ENCODE measurements at regions not wholly inside any gene's neighbourhood (a gene's known extent, or its start where the extent isn't known, plus 50 kb on each side); places are given as distances from the start of the nearest gene placed in this dataset.

DNA sequence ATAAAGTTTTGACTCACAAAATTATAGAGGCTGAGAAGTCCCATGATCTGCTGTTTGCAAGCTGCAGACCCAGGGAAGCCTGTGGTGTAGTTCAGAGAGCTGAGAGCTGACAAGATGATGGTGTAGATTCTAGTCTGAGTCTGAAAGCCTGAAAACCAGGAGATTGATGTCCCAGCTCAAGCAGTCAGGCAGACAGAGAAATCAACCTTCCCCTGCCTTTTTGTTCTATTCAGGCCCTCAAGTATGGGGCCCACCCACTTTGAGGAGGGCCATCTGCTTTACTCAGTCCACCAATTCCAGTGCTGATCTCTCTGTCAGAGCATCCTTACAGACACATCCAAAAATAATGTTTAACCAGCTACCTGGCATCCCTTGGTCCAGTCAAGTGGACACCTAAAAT is 479.6 kb downstream of the STK39 start:
- TF ChIP-seq, protein P1, sequence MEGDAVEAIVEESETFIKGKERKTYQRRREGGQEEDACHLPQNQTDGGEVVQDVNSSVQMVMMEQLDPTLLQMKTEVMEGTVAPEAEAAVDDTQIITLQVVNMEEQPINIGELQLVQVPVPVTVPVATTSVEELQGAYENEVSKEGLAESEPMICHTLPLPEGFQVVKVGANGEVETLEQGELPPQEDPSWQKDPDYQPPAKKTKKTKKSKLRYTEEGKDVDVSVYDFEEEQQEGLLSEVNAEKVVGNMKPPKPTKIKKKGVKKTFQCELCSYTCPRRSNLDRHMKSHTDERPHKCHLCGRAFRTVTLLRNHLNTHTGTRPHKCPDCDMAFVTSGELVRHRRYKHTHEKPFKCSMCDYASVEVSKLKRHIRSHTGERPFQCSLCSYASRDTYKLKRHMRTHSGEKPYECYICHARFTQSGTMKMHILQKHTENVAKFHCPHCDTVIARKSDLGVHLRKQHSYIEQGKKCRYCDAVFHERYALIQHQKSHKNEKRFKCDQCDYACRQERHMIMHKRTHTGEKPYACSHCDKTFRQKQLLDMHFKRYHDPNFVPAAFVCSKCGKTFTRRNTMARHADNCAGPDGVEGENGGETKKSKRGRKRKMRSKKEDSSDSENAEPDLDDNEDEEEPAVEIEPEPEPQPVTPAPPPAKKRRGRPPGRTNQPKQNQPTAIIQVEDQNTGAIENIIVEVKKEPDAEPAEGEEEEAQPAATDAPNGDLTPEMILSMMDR (conservative IDR thresholded peaks at IDR 0.05; ENCODE audit: low read length), result no peak
- no peak for DNase-seq (ENCODE audit: low read depth)
- H3K4me3 ChIP-seq (ENCODE audit: low read length), result no peak overlapping the region

DNA sequence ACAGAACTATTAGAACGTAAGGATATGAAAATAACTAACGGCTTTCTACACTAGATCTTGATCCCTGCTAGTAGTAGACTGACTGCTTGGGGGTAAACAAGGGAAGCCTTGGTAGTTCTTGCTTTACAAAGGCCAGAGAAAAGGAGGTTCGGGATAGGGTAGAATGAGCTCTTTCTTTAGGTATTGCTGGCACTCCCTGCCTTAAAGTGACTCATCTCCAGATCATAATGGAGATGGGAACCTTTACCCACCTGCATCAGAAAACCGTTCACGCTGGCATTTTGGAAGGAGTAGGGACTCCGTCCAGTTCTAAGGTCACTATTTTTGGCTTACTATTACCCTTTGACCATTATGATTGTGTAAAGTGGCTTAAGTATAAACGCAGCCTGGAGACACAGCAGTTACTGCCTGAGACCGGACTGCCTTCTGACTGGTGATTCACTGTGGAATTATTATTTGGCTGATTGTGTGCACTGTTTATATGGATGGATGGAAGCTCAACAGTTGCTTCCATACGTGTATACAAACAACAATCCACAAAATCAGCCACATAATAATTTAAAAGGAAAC is 482.5 kb downstream of the STK39 start:
- TF ChIP-seq, protein P1 (conservative IDR thresholded peaks at IDR 0.05; ENCODE audit: low read length), result no peak
- H3K4me3 ChIP-seq (ENCODE audit: low read length), result no peak overlapping the region
- no peak for DNase-seq (ENCODE audit: low read depth)

DNA sequence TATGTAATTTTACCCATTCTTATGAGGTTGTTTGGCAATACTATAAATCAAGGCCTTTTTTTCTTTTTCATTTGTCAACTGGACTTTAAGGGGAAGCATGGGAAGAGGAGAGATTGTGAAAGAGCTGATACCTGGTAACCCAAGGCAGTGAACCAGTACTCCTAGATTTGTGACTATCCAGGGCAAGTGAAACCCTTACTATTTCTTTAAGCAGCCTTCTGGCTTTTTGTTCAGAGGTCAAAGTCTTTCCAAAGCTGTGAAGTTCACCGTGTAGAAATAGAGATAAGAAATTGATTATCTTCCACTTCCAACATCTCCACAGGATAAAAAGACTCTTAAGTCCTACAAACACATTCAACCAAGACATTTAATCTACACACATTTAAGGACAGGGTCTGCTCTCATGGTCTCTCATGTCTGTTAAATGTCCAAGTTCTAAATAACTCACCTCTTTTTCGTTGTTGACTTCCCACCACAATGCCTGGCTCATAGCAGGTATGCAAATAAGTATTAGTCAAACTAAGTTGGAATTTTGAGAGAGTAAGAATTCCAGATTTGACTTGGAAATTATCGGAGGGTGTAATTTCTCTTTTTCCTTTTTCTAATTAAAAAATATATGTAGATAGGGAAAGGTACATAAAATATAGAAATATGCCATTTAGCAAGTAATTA is 485.8 kb downstream of the STK39 start:
- no peak for DNase-seq (ENCODE audit: low read depth)
- TF ChIP-seq, protein P1 (conservative IDR thresholded peaks at IDR 0.05; ENCODE audit: low read length), result no peak
- H3K4me3 ChIP-seq (ENCODE audit: low read length), result no peak overlapping the region

DNA sequence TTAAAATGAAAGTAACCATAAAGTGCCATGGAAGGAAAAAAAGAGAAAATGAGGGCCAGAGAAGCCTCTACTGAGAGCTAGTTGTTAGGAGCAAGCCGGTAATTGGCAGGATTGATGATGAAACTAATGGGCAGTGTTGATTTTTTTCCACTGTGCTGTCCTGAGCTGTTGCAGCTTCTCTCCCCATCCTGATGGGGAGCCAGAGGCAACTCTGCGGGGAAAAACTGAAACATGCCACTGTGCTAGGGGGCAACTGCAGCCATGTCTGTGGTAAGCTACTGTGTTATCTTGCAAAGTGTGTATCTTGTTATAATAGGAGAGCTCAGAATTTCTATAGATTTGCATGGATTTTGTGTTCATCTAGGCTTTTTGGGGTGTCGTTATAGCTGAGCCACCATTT is 487.9 kb downstream of the STK39 start:
- TF ChIP-seq, protein P1 (conservative IDR thresholded peaks at IDR 0.05; ENCODE audit: low read length), result no peak
- no peak for DNase-seq (ENCODE audit: low read depth)
- H3K4me3 ChIP-seq (ENCODE audit: low read length), result no peak overlapping the region

DNA sequence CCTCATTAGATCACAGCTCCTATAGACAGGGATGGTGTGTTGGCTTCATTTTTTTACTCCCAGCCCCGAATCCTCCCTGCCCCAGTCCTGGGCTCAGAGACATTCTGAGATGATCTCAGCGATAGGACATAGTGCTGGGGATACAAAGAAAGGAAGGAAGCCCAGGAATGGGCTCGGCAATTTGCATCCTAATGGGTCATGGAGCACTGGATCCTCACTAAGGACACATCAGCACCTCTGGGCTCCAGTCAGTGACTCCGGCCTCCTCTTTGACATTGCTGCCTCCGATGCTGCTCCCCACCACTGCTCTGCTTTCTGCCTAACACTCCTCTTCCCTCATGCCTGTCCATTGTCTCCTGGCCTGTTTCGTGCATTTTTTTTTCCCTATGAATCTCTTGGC is 489.1 kb downstream of the STK39 start:
- no peak for DNase-seq (ENCODE audit: low read depth)
- no peak overlapping the region for H3K4me3 ChIP-seq (ENCODE audit: low read length)
- TF ChIP-seq, protein P1 (conservative IDR thresholded peaks at IDR 0.05; ENCODE audit: low read length), result no peak

DNA sequence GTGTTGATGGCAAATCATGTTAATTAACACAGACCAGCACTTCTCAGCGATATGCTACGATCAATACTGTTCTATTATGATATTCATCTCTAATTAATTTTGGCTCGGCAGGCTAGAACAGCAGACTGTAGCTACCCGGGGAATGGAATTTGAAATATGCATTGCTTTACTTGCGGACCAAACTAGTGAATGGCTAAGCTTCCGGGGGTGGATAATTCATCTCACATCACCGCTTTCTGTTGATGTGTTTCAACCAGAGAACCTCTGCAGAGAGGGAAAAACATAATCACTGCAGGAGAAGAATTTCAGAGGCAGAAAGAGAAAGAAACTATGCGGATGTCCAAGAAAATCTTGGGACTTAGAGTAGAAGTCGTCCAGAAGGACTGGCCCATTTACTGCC is 490.9 kb downstream of the STK39 start:
- no peak overlapping the region for H3K4me3 ChIP-seq (ENCODE audit: low read length)
- DNase-seq (ENCODE audit: low read depth), result no peak
- TF ChIP-seq, protein P1 (conservative IDR thresholded peaks at IDR 0.05; ENCODE audit: low read length), result no peak

DNA sequence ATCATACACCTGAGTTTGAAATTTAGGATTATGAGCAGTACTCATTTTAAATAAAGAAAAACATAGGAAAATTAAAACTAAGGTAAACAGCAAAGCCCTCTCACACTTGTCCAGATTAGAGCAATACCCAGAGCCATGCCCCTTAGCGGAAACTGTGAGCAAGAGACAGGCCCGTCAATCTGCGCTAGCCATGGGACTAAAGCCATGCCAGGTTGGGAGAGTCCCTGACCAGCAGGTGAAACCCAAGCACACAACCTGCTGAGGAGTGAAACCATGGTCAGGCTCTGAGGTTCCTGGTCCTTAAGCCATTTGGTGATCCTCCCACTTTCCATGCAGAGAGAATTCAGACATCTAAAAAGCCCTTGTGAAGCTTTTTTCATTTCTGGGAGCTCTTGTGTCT is 494.3 kb downstream of the STK39 start:
- H3K4me3 ChIP-seq (ENCODE audit: low read length), result no peak overlapping the region
- no peak for DNase-seq (ENCODE audit: low read depth)
- TF ChIP-seq, protein P1 (conservative IDR thresholded peaks at IDR 0.05; ENCODE audit: low read length), result no peak

All from AG10803 (cell line).